ENCODE measurements at regions not wholly inside any gene's neighbourhood (a gene's known extent, or its start where the extent isn't known, plus 50 kb on each side); places are given as distances from the start of the nearest gene placed in this dataset.

DNA sequence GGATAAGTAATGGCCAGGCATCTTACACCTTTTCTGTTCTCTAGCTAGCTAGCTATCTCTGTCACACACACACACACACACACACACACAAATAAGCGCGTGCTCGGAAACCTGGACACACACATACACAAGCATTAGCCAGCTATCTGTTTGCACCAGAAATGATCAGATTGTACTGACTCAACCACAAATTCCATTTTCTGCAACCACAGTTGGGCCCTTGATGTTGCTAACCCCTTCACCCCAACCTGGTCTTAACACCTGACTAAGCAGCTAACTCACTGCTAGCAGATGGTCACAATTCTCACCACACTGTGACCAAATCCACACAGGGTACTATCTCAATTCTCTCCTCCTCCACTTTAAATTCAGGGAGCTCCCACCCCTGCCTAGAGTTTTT is 183.0 kb upstream of the THBS1 start:
- DNase-seq (ENCODE audit: low read depth in 2 of 2) = no peak
- H3K4me3 ChIP-seq (replicated peaks in 1 of 2; ENCODE audit: low read depth in 2 of 2, low read length in 2 of 2) = no peak overlapping the region
- TF ChIP-seq, protein P1, sequence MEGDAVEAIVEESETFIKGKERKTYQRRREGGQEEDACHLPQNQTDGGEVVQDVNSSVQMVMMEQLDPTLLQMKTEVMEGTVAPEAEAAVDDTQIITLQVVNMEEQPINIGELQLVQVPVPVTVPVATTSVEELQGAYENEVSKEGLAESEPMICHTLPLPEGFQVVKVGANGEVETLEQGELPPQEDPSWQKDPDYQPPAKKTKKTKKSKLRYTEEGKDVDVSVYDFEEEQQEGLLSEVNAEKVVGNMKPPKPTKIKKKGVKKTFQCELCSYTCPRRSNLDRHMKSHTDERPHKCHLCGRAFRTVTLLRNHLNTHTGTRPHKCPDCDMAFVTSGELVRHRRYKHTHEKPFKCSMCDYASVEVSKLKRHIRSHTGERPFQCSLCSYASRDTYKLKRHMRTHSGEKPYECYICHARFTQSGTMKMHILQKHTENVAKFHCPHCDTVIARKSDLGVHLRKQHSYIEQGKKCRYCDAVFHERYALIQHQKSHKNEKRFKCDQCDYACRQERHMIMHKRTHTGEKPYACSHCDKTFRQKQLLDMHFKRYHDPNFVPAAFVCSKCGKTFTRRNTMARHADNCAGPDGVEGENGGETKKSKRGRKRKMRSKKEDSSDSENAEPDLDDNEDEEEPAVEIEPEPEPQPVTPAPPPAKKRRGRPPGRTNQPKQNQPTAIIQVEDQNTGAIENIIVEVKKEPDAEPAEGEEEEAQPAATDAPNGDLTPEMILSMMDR (IDR thresholded peaks at IDR 0.05; ENCODE audit: low read depth, low read length) = no peak

DNA sequence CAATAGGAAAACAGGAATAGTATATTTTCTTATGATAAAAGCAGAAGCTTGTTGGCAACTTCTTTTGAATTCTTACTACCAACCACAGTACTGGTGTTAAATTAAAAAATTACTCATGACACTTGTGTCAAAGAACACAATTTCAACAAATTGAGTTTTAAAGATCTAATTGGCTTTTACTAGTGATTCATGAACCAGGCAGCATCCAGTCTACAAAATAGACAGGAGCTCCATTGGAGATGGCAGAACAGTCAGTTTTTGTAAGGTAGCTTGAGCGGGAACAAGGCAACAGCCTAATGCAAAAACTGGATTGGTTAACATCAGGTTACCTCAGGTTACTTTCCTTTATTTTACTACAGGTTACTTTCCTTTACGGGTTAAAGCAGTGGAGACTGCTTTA is 181.3 kb upstream of the THBS1 start:
- DNase-seq (ENCODE audit: low read depth in 2 of 2) = no peak
- no peak overlapping the region for H3K4me3 ChIP-seq (replicated peaks in 1 of 2; ENCODE audit: low read depth in 2 of 2, low read length in 2 of 2)
- TF ChIP-seq, protein P1 (IDR thresholded peaks at IDR 0.05; ENCODE audit: low read depth, low read length) = no peak

DNA sequence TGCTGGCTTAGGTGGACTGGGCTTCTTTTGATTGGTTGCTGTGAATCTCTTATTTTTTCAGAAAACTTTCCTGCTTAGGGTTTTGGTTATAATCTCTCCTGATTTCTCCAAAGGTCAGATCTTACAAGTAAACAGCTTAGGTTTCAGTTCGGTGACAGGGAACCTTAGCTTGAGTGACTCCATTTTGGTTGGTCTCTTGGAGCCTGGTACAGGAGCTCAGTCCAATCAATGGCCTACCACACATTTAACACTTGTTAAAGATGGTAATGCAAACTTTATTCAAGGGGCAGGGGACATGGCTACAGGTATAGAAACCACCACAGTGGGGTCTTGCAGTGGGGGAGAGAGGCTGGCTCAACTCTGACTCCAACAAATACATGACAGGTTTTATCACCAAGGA is 180.9 kb upstream of the THBS1 start:
- DNase-seq (ENCODE audit: low read depth in 2 of 2) = no peak
- H3K4me3 ChIP-seq (replicated peaks in 1 of 2; ENCODE audit: low read depth in 2 of 2, low read length in 2 of 2) = no peak overlapping the region
- TF ChIP-seq, protein P1 (IDR thresholded peaks at IDR 0.05; ENCODE audit: low read depth, low read length) = no peak

DNA sequence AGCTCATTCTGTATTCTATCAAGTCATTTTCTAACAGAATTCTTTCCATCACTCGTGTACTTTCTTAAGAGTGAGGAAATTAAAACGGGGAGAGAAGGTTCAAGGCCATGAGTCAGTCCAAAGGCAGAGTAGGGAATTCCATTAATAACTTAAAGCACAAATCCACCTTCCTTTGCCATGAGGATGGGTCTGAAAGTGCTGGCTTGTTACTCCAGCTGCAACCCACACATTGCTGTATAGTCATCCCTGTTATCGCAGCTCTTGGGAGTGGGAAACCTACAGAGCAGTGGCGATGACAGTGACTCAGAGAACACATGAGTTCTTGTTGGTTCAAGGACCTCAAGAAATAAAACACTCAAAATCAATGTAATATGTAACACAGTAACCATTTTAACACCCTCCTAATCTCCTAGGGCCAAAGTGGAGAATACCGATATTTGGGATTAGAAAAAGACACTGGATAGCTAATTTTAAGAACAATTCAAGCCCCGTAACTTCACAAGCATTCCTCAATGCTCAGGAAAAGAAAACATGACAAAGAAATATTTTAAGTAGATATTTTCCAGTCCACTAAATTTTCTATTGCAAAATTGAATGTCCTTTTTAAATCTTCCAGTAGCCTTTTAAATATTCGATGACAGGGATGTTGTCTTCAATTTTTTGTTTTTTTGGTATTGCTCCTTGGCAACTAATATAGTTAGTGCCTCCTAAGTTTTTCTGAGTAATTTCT is 179.9 kb upstream of the THBS1 start:
- no peak overlapping the region for H3K4me3 ChIP-seq (replicated peaks in 1 of 2; ENCODE audit: low read depth in 2 of 2, low read length in 2 of 2)
- TF ChIP-seq, protein P1 (IDR thresholded peaks at IDR 0.05; ENCODE audit: low read depth, low read length) = no peak
- peak; percentile 72 to 78 for DNase-seq (ENCODE audit: low read depth in 2 of 2)

DNA sequence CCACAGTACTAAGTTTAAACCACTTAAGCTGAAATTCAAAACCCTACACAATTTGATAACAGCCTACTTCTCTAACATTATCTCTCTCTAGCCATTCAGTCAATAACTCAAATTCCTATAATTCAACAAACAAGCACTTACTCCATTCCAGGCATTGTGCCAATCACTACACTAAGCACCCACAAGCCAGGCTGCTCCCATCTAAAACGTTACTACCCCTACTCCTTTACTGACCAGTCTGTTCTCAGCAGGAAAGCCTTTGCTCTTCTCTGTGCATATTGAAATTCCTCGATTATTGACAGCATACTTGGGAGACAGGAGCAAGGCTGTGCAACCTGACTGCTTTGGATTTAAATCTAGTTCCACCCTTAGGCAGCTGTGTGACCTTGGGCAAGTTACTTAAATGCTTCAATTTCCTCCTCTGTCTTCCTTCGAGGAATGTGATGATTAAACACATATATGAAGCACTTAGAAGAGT is 177.2 kb upstream of the THBS1 start:
- TF ChIP-seq, protein P1 (IDR thresholded peaks at IDR 0.05; ENCODE audit: low read depth, low read length) = no peak
- H3K4me3 ChIP-seq (replicated peaks in 1 of 2; ENCODE audit: low read depth in 2 of 2, low read length in 2 of 2) = no peak overlapping the region
- peak; percentile 72 to 82 for DNase-seq (ENCODE audit: low read depth in 2 of 2)

DNA sequence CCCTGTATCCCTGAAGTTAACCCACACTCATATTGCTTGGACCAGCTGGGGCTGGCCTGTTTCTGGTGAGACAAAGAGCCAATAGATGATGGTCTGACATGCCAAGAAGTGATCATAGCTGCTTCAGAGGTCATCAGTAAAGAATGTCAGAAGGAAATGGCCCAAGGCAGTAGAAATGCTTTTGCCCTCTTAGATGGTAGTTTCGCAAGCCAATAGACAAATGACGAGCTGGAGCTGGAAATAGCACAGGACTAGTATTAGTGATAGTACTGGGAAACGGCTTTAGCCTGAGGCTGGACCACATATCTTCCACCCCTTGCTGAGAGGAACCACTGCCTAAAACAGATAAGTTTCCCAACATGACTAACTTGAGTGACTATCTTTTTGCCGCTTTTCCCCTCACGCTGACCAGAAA is 176.1 kb upstream of the THBS1 start:
- TF ChIP-seq, protein P1 (IDR thresholded peaks at IDR 0.05; ENCODE audit: low read depth, low read length) = no peak
- H3K4me3 ChIP-seq (replicated peaks in 1 of 2; ENCODE audit: low read depth in 2 of 2, low read length in 2 of 2) = no peak overlapping the region
- DNase-seq (ENCODE audit: low read depth in 2 of 2) = peak; percentile 92 to 97

DNA sequence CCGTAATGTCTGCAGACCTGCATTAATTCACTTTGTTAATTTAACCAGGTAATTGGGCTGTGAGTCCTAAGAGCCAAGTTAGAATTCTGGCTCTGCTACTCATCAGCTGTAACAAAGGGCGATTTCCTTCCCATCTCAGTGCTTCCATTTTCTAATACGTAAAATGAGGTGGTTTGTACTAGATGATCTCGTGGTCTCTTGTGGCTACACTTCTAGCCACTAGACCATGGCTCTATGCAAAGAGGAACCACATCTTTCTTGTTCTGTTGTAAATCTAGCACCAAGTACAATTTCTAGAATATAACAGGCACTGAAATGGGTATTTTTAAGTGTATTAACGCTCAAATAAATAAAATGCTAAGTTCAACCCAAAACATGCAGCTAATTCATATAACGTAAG is 174.4 kb upstream of the THBS1 start:
- TF ChIP-seq, protein P1 (IDR thresholded peaks at IDR 0.05; ENCODE audit: low read depth, low read length) = no peak
- H3K4me3 ChIP-seq (replicated peaks in 1 of 2; ENCODE audit: low read depth in 2 of 2, low read length in 2 of 2) = no peak overlapping the region
- DNase-seq (ENCODE audit: low read depth in 2 of 2) = no peak

All from cardiac fibroblast (primary cell).